ENCODE measurements at regions not wholly inside any gene's neighbourhood (a gene's known extent, or its start where the extent isn't known, plus 50 kb on each side); places are given as distances from the start of the nearest gene placed in this dataset.

GRCh38 chr2:118766871-118767270 lies 80.6 kb downstream of the EN1 start:
- peaks cover 24% of the 10 kb centered on the region for H3K27me3 Mint-ChIP-seq (ENCODE audit: unreplicated experiment)
- no peak overlapping the region for H3K4me3 Mint-ChIP-seq (ENCODE audit: low read depth, unreplicated experiment)
- H3K36me3 Mint-ChIP-seq (ENCODE audit: insufficient read depth, unreplicated experiment) = no peaks in the 10 kb centered on the region
- no peak overlapping the region for H3K27ac Mint-ChIP-seq (ENCODE audit: unreplicated experiment)
- TF ChIP-seq, protein P1, sequence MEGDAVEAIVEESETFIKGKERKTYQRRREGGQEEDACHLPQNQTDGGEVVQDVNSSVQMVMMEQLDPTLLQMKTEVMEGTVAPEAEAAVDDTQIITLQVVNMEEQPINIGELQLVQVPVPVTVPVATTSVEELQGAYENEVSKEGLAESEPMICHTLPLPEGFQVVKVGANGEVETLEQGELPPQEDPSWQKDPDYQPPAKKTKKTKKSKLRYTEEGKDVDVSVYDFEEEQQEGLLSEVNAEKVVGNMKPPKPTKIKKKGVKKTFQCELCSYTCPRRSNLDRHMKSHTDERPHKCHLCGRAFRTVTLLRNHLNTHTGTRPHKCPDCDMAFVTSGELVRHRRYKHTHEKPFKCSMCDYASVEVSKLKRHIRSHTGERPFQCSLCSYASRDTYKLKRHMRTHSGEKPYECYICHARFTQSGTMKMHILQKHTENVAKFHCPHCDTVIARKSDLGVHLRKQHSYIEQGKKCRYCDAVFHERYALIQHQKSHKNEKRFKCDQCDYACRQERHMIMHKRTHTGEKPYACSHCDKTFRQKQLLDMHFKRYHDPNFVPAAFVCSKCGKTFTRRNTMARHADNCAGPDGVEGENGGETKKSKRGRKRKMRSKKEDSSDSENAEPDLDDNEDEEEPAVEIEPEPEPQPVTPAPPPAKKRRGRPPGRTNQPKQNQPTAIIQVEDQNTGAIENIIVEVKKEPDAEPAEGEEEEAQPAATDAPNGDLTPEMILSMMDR (IDR thresholded peaks at IDR 0.05; ENCODE audit: unreplicated experiment) = no peak
- intact Hi-C loops (cut with micrococcal nuclease; ENCODE audit: unreplicated experiment) = no loop called here
- no peaks in the 10 kb centered on the region for H3K9me3 Mint-ChIP-seq (ENCODE audit: low read depth, unreplicated experiment)
- BruUV-seq (replicated peaks) = no TSS peak
- CTCF ChIA-PET = interaction anchor here (1.3 kb wide), 1 partner anchor 12 kb away, joined by 4 read pairs; no protein-coding TSS in a partner anchor
- no peak for DNase-seq
- no peaks in the 10 kb centered on the region for H3K4me1 Mint-ChIP-seq (ENCODE audit: low read depth, unreplicated experiment)

- Mint-ChIP-seq H3K9me3 (ENCODE audit: low read depth, unreplicated experiment) (no peaks in the 10 kb centered on the region), H3K27me3 (ENCODE audit: unreplicated experiment) (peaks cover 10% of the 10 kb centered on the region), H3K27ac (ENCODE audit: unreplicated experiment) (no peak overlapping the region), H3K4me1 (ENCODE audit: low read depth, unreplicated experiment) (no peaks in the 10 kb centered on the region), H3K36me3 (ENCODE audit: insufficient read depth, unreplicated experiment) (no peaks in the 10 kb centered on the region), H3K4me3 (ENCODE audit: low read depth, unreplicated experiment) (no peak overlapping the region)
- TF ChIP-seq, protein P1 (IDR thresholded peaks at IDR 0.05; ENCODE audit: unreplicated experiment) = no peak
- DNase-seq = no peak
- no TSS peak for BruUV-seq (replicated peaks)
- CTCF ChIA-PET = no interaction called here
- intact Hi-C loops (cut with micrococcal nuclease; ENCODE audit: unreplicated experiment) = loop anchor here (5.0 kb wide), 1 partner anchor 92 kb away; no protein-coding TSS in a partner anchor
Observed at GRCh38 chr2:118764855-118765254, 82.6 kb downstream of the EN1 start.

DNA sequence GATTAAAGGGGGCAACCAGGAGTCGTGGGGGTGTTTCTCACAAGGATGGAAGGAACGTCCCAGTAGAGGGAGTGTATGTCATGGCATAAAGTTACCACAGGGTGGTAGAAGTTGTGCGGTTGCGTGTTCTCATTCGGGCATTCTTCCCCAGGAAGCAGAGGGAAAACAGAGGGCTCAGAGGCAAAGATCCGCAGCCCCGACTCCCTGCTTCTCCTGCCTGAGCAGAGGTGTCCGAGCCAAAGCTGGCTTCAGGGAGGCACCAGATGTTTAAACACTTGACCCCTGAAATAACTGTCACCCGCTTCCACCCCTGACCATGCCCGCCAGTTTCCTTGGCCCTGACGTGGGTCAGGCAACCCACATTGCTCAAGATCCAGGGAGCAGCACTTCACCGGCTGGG lies 83.7 kb downstream of the EN1 start:
- no TSS peak for BruUV-seq (replicated peaks)
- no peaks in the 10 kb centered on the region for H3K27me3 Mint-ChIP-seq (ENCODE audit: unreplicated experiment)
- TF ChIP-seq, protein P1 (IDR thresholded peaks at IDR 0.05; ENCODE audit: unreplicated experiment) = no peak
- intact Hi-C loops (cut with micrococcal nuclease; ENCODE audit: unreplicated experiment) = loop anchor here (5.0 kb wide), 1 partner anchor 94 kb away; no protein-coding TSS in a partner anchor
- H3K4me1 Mint-ChIP-seq (ENCODE audit: low read depth, unreplicated experiment) = no peaks in the 10 kb centered on the region
- CTCF ChIA-PET = no interaction called here
- H3K9me3 Mint-ChIP-seq (ENCODE audit: low read depth, unreplicated experiment) = no peaks in the 10 kb centered on the region
- H3K4me3 Mint-ChIP-seq (ENCODE audit: low read depth, unreplicated experiment) = no peak overlapping the region
- no peaks in the 10 kb centered on the region for H3K36me3 Mint-ChIP-seq (ENCODE audit: insufficient read depth, unreplicated experiment)
- no peak for DNase-seq
- H3K27ac Mint-ChIP-seq (ENCODE audit: unreplicated experiment) = no peak overlapping the region

GRCh38 chr2:118762290-118762689 lies 85.2 kb downstream of the EN1 start:
- H3K27ac Mint-ChIP-seq (ENCODE audit: unreplicated experiment) = no peak overlapping the region
- no peaks in the 10 kb centered on the region for H3K4me1 Mint-ChIP-seq (ENCODE audit: low read depth, unreplicated experiment)
- intact Hi-C loops (cut with micrococcal nuclease; ENCODE audit: unreplicated experiment) = loop anchor here (5.0 kb wide), 1 partner anchor 95 kb away; no protein-coding TSS in a partner anchor
- CTCF ChIA-PET = no interaction called here
- TF ChIP-seq, protein P1 (IDR thresholded peaks at IDR 0.05; ENCODE audit: unreplicated experiment) = no peak
- H3K4me3 Mint-ChIP-seq (ENCODE audit: low read depth, unreplicated experiment) = no peak overlapping the region
- H3K27me3 Mint-ChIP-seq (ENCODE audit: unreplicated experiment) = no peaks in the 10 kb centered on the region
- no peaks in the 10 kb centered on the region for H3K36me3 Mint-ChIP-seq (ENCODE audit: insufficient read depth, unreplicated experiment)
- BruUV-seq (replicated peaks) = no TSS peak
- H3K9me3 Mint-ChIP-seq (ENCODE audit: low read depth, unreplicated experiment) = no peaks in the 10 kb centered on the region
- no peak for DNase-seq
